IMR-90 (cell line): ENCODE measurements at regions not wholly inside any gene's neighbourhood (a gene's known extent, or its start where the extent isn't known, plus 50 kb on each side); places are given as distances from the start of the nearest gene placed in this dataset.

Experiments
- ATAC-seq: fragments of 200-7000 bp; cut with Tn5 transposase; 2 replicates; pipeline ENCODE4 v1.9.1; 2020; ENCODE audit warnings: low read depth, mild to moderate bottlenecking, moderate library complexity
- BruUV-seq: library from RNA; stranded (reverse); fragments of 400-500 nt; replicated peaks from 2 replicates; lab custom pipeline; 2021; lab: Mats Ljungman, UMichigan
- CTCF ChIA-PET: fragments of 300-600 bp; formaldehyde crosslinking; extraction: SDS; loops from one replicate; lab custom pipeline; 2021; ENCODE audit warnings: antibody characterized with exemption; lab: Yijun Ruan, JAX
- POLR2A ChIA-PET: fragments of 300-600 bp; sonication (Branson Sonifier 250); formaldehyde crosslinking; loops from one replicate; lab custom pipeline; 2022; ENCODE audit warnings: antibody characterized with exemption; ENCODE audit not compliant: unreplicated experiment; lab: Charles Lee
- DNase-seq: peaks from one replicate; pipeline ENCODE4 v3.0.0; 2013
- H2AFZ ChIP-seq: replicated peaks from 2 replicates; pipeline ENCODE3; 2013; ENCODE audit warnings: low read length, mild to moderate bottlenecking; ENCODE audit not compliant: poor library complexity
- H2AK5ac ChIP-seq: 2 replicates; pipeline ENCODE4 v1.6.1; 2013; ENCODE audit warnings: low read depth, low read length, inconsistent platforms
- H2AK9ac ChIP-seq: replicated peaks from 2 replicates; pipeline ENCODE3; 2013; ENCODE audit warnings: mild to moderate bottlenecking, low read depth, low read length, moderate library complexity; ENCODE audit not compliant: poor library complexity
- H2BK120ac ChIP-seq: 2 replicates; pipeline ENCODE4 v1.6.1; 2013; ENCODE audit warnings: low read depth, low read length, inconsistent platforms
- H2BK15ac ChIP-seq: 3 replicates; pipeline ENCODE4 v1.6.1; 2013; ENCODE audit warnings: low read depth, low read length, inconsistent platforms
- H2BK20ac ChIP-seq: 2 replicates; pipeline ENCODE4 v1.6.1; 2013; ENCODE audit warnings: low read depth, mild to moderate bottlenecking, inconsistent platforms, low read length, moderate library complexity
- H2BK5ac ChIP-seq: 2 replicates; pipeline ENCODE4 v1.6.1; 2013; ENCODE audit warnings: mild to moderate bottlenecking, low read depth, low read length, inconsistent platforms; ENCODE audit not compliant: poor library complexity, severe bottlenecking
- H3K14ac ChIP-seq: replicated peaks from 2 replicates; pipeline ENCODE4 v1.6.1; 2013; ENCODE audit warnings: low read depth, low read length, inconsistent platforms
- H3K18ac ChIP-seq: 2 replicates; pipeline ENCODE4 v1.6.1; 2013; ENCODE audit warnings: low read depth, low read length, control low read depth
- H3K23ac ChIP-seq: 2 replicates; pipeline ENCODE4 v1.6.1; 2013; ENCODE audit warnings: low read depth, low read length, inconsistent platforms
- H3K27ac ChIP-seq: 2 replicates; pipeline ENCODE4 v1.5.1; 2013; ENCODE audit warnings: mild to moderate bottlenecking, control low read depth, low read length; ENCODE audit not compliant: insufficient read depth
- H3K27me3 ChIP-seq: 2 replicates; pipeline ENCODE4 v1.6.1; 2013; ENCODE audit warnings: low read length; ENCODE audit not compliant: control insufficient read depth, insufficient read depth
- H3K36me3 ChIP-seq: 2 replicates; pipeline ENCODE4 v1.6.1; 2013; ENCODE audit warnings: low read length, mixed read lengths; ENCODE audit not compliant: control insufficient read depth, insufficient read depth
- H3K4ac ChIP-seq: 2 replicates; pipeline ENCODE4 v1.6.1; 2013; ENCODE audit warnings: low read depth, low read length, inconsistent platforms
- H3K4me1 ChIP-seq: 2 replicates; pipeline ENCODE4 v1.6.1; 2013; ENCODE audit warnings: low read length, mixed read lengths; ENCODE audit not compliant: control insufficient read depth, insufficient read depth
- H3K4me2 ChIP-seq: 2 replicates; pipeline ENCODE4 v1.6.1; 2013; ENCODE audit warnings: low read depth, mild to moderate bottlenecking, control low read depth, low read length, moderate library complexity
- H3K4me3 ChIP-seq: 2 replicates; pipeline ENCODE4 v1.5.1; 2013; ENCODE audit warnings: low read depth, mild to moderate bottlenecking, control low read depth, low read length, moderate library complexity; ENCODE audit not compliant: insufficient read depth
- H3K56ac ChIP-seq: 2 replicates; pipeline ENCODE4 v1.6.1; 2013; ENCODE audit warnings: low read length, inconsistent platforms; ENCODE audit not compliant: insufficient read depth; ENCODE audit errors: extremely low read depth
- H3K79me1 ChIP-seq, 2 experiments: 2 replicates each; pipeline ENCODE4 v1.6.1; 2013; ENCODE audit warnings: low read length in 2 of 2, inconsistent platforms in 1 of 2, low read depth in 1 of 2
- H3K9ac ChIP-seq: 2 replicates; pipeline ENCODE4 v1.6.1; 2013; ENCODE audit warnings: low read depth, low read length, control low read depth
- H3K9me1 ChIP-seq: 2 replicates; pipeline ENCODE4 v1.6.1; 2013; ENCODE audit warnings: low read length, inconsistent platforms; ENCODE audit not compliant: insufficient read depth
- H3K9me3 ChIP-seq: 2 replicates; pipeline ENCODE4 v1.6.1; 2013; ENCODE audit warnings: low read length; ENCODE audit not compliant: control insufficient read depth, insufficient read depth
- H4K20me1 ChIP-seq: 2 replicates; pipeline ENCODE4 v1.6.1; 2013; ENCODE audit warnings: low read length, inconsistent platforms; ENCODE audit not compliant: insufficient read depth
- H4K5ac ChIP-seq: 2 replicates; pipeline ENCODE4 v1.6.1; 2013; ENCODE audit warnings: mild to moderate bottlenecking, low read depth, low read length, control low read depth
- H4K8ac ChIP-seq, 2 experiments: 2 replicates each; pipeline ENCODE4 v1.6.1; 2013; ENCODE audit warnings: low read depth in 2 of 2, low read length in 2 of 2, control low read depth in 1 of 2, inconsistent platforms in 1 of 2
- H4K91ac ChIP-seq: 2 replicates; pipeline ENCODE4 v1.6.1; 2013; ENCODE audit warnings: low read depth, low read length, inconsistent platforms; ENCODE audit not compliant: insufficient read depth
- BHLHE40 ChIP-seq: fragments of 150-350 bp; IDR thresholded peaks from 2 replicates; pipeline ENCODE4 v1.6.1; 2016; ENCODE audit warnings: mild to moderate bottlenecking, low read depth, low read length
- CHD1 ChIP-seq: IDR thresholded peaks from 2 replicates; pipeline ENCODE4 v1.6.1; 2012; ENCODE audit warnings: low read depth, low read length, improper control_type of control experiment
- CTCF ChIP-seq: conservative IDR thresholded peaks from 2 replicates; pipeline ENCODE4 v1.5.1; 2012; ENCODE audit warnings: mild to moderate bottlenecking, low read depth, low read length, improper control_type of control experiment
- ELK1 ChIP-seq: fragments of 150-350 bp; IDR thresholded peaks from 2 replicates; pipeline ENCODE4 v1.6.1; 2016; ENCODE audit warnings: low read depth, mild to moderate bottlenecking, low read length, moderate library complexity, borderline replicate concordance
- POLR2A ChIP-seq: IDR thresholded peaks from 2 replicates; pipeline ENCODE4 v1.6.1; 2012; ENCODE audit warnings: mild to moderate bottlenecking, low read depth, low read length
- RCOR1 ChIP-seq: IDR thresholded peaks from 2 replicates; pipeline ENCODE4 v1.6.1; 2012; ENCODE audit warnings: mild to moderate bottlenecking, low read length, improper control_type of control experiment; ENCODE audit not compliant: insufficient replicate concordance
- RFX5 ChIP-seq: IDR thresholded peaks from 2 replicates; pipeline ENCODE4 v1.8.0; 2012; ENCODE audit warnings: low read depth, mild to moderate bottlenecking, low read length, moderate library complexity
- WGBS, 2 experiments: methylation state at CpG; one replicate each; pipeline versions ENCODE4 v1.1.5 to v1.1.7; 2013; ENCODE audit warnings: missing lambda C conversion rate in 2 of 2; ENCODE audit not compliant: insufficient read length in 1 of 2; ENCODE audit errors: extremely low coverage in 2 of 2; 5-methylcytosine and 5-hydroxymethylcytosine counted together
- dilution Hi-C: fragments of 300-500 bp; cut with HindIII; formaldehyde crosslinking; loops from one replicate; pipeline ENCODE4 v1.14.3; 2018; ENCODE audit warnings: low sequenced_read_pairs; ENCODE audit not compliant: unreplicated experiment
- in situ Hi-C: fragments of 300-500 bp; cut with MboI; formaldehyde crosslinking; loops from 3 replicates; pipeline ENCODE4 v1.14.3; 2019; ENCODE audit warnings: low sequenced_read_pairs, inconsistent platforms, mixed read lengths
- intact Hi-C: fragments of 100-400 bp; cut with micrococcal nuclease; formaldehyde crosslinking; loops from 2 replicates; pipeline ENCODE4 v1.10.0; 2022

GRCh38 chr9:13532407-13532806, 252.9 kb upstream of the MPDZ start:
- H4K91ac ChIP-seq, result no peak overlapping the region
- no peak for TF ChIP-seq RFX5
- TF ChIP-seq ELK1, result no peak
- no peak for TF ChIP-seq CTCF
- TF ChIP-seq BHLHE40, result no peak
- TF ChIP-seq CHD1, result no peak
- no peak for TF ChIP-seq POLR2A
- no peak for TF ChIP-seq RCOR1
- H4K5ac ChIP-seq, result no peak overlapping the region
- dilution Hi-C loops, result no loop called here
- DNase-seq (no peak), ATAC-seq (no peak)
- no peaks in the 10 kb centered on the region for H3K9me3 ChIP-seq
- H2BK20ac ChIP-seq, result no peak overlapping the region
- H3K27ac ChIP-seq, result no peak overlapping the region
- no TSS peak for BruUV-seq
- H2AFZ ChIP-seq, result no peak overlapping the region
- in situ Hi-C loops, result no loop called here
- H2BK5ac ChIP-seq, result no peak overlapping the region
- no peaks in the 10 kb centered on the region for H3K9me1 ChIP-seq
- no peak overlapping the region for H3K4me3 ChIP-seq
- no peaks in the 10 kb centered on the region for H3K27me3 ChIP-seq
- WGBS, 2 experiments, result 17% methylated on average over 1 of the region's 2 CpGs; no CpG with 5 or more reads in 1 of the 2 experiments
- H2BK120ac ChIP-seq, result no peak overlapping the region
- H3K14ac ChIP-seq, result no peak overlapping the region
- H2AK5ac ChIP-seq, result no peak overlapping the region
- no peak overlapping the region for H4K8ac ChIP-seq
- no peaks in the 10 kb centered on the region for H3K79me1 ChIP-seq
- no peak overlapping the region for H3K4me2 ChIP-seq
- no peak overlapping the region for H3K56ac ChIP-seq
- CTCF ChIA-PET, result no interaction called here
- no peak overlapping the region for H3K23ac ChIP-seq
- H4K20me1 ChIP-seq, result no peaks in the 10 kb centered on the region
- H3K4ac ChIP-seq, result no peak overlapping the region
- no peak overlapping the region for H2AK9ac ChIP-seq
- no peaks in the 10 kb centered on the region for H3K4me1 ChIP-seq
- H3K36me3 ChIP-seq, result no peaks in the 10 kb centered on the region
- no peak overlapping the region for H2BK15ac ChIP-seq
- H3K18ac ChIP-seq, result no peak overlapping the region
- intact Hi-C loops, result no loop called here
- POLR2A ChIA-PET, result no interaction called here
- H3K9ac ChIP-seq, result no peak overlapping the region
